Spinal cord (tissue), 9 donors: ENCODE measurements at regions not wholly inside any gene's neighbourhood (a gene's known extent, or its start where the extent isn't known, plus 50 kb on each side); places are given as distances from the start of the nearest gene placed in this dataset.

Source experiments
- DNase-seq, 6 donors: peaks; one replicate each; pipeline versions ENCODE4 v3.0.0 to v3.0.0-alpha.2; 2013 to 2015; ENCODE audit warnings: low spot score in 6 of 6, low read depth in 4 of 6
- H3K27ac ChIP-seq: one replicate; pipeline ENCODE4 v1.5.1; 2013; ENCODE audit warnings: low read depth, low read length, control low read depth
- H3K27me3 ChIP-seq: one replicate; pipeline ENCODE4 v1.6.1; 2013; ENCODE audit warnings: low read length; ENCODE audit not compliant: control insufficient read depth, insufficient read depth
- H3K36me3 ChIP-seq: one replicate; pipeline ENCODE4 v1.6.1; 2013; ENCODE audit warnings: low read length; ENCODE audit not compliant: control insufficient read depth, insufficient read depth
- H3K4me1 ChIP-seq: one replicate; pipeline ENCODE4 v1.6.1; 2013; ENCODE audit warnings: low read length; ENCODE audit not compliant: control insufficient read depth, insufficient read depth
- H3K4me3 ChIP-seq: one replicate; pipeline ENCODE4 v1.5.1; 2013; ENCODE audit warnings: low read depth, low read length, control low read depth
- H3K9me3 ChIP-seq: one replicate; pipeline ENCODE4 v1.6.1; 2013; ENCODE audit warnings: low read length; ENCODE audit not compliant: control insufficient read depth, insufficient read depth
- WGBS: methylation state at CpG from one replicate; pipeline ENCODE4 v1.1.5; 2013; ENCODE audit warnings: missing lambda C conversion rate; ENCODE audit not compliant: insufficient coverage; 5-methylcytosine and 5-hydroxymethylcytosine counted together
- donor health status: healthy.

DNA sequence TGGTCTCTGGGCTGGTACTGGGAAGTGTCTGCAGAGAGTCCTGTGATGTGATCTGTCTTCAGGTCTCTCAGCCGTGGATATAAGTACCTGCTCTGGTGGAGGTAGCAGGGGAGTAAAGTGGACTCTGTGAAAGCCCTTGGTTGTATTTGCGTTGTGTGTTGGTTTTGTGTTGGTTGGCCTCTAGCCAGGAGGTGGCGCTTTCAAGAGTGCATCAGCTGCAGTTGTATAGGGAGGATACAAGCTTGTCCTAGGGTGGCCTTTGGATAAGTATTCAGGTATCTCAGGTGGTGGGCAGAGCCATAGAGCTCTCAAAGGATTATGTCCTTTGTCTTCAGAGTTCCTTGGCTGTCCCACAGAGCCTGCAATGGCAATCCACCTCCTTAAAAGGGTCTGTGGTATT is 111.6 kb downstream of the MAGEB17 start:
- Histone ChIP-seq H3K27ac (no peak overlapping the region), H3K4me1 (no peaks in the 10 kb centered on the region), H3K9me3 (no peaks in the 10 kb centered on the region), H3K4me3 (no peak overlapping the region), H3K27me3 (peaks cover 8% of the 10 kb centered on the region), H3K36me3 (no peaks in the 10 kb centered on the region)
- 62% methylated on average over 3 of the region's 3 CpGs for WGBS
- no peak for DNase-seq

DNA sequence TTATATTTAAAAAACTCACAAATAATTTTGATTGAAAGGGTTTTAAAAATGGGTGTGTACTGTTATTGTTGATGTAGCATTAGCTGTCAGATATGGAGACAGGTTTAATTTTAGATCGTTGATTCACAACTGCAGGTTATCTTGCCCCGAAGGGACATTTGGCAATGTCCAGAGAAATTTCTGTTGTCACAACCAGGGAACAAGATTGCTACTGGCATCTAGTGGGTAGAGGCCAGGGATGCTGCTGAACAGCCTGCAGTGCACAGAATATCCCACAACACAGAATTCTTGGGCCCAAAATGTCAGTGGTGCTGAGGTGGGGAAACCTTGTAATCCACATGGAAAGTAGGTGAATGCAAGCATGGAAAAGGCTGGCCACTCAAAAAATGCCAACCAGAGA is 114.9 kb downstream of the MAGEB17 start:
- WGBS, result 100% methylated on average over 1 of the region's 2 CpGs
- Histone ChIP-seq H3K27ac (no peak overlapping the region), H3K4me1 (no peaks in the 10 kb centered on the region), H3K4me3 (no peak overlapping the region), H3K27me3 (peaks cover 8% of the 10 kb centered on the region), H3K36me3 (no peaks in the 10 kb centered on the region), H3K9me3 (no peaks in the 10 kb centered on the region)
- no peak for DNase-seq

DNA sequence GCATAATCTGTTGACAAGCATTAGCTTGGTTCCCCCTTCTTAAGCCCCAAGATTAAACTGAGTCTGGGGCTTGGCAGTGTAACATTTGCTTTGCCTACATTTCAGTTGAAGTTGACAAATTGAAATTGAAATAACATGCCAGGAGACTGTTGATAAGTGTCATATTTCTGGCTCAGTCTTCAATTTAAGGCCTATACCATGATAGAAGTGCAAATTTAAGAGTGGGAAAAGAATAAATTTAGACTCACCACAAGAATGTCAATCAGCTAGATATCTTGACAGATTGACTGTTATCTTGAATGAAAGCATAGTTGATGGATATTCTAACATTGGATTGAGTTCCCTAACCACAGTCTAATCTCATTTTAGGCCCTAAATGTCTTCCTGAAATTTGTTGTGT is 117.6 kb downstream of the MAGEB17 start:
- H3K27ac ChIP-seq, result no peak overlapping the region
- no peaks in the 10 kb centered on the region for H3K4me1 ChIP-seq
- peaks cover 8% of the 10 kb centered on the region for H3K27me3 ChIP-seq
- DNase-seq, result peak in 1 of 6 donors; percentile 1
- no peaks in the 10 kb centered on the region for H3K9me3 ChIP-seq
- no peak overlapping the region for H3K4me3 ChIP-seq
- no peaks in the 10 kb centered on the region for H3K36me3 ChIP-seq

DNA sequence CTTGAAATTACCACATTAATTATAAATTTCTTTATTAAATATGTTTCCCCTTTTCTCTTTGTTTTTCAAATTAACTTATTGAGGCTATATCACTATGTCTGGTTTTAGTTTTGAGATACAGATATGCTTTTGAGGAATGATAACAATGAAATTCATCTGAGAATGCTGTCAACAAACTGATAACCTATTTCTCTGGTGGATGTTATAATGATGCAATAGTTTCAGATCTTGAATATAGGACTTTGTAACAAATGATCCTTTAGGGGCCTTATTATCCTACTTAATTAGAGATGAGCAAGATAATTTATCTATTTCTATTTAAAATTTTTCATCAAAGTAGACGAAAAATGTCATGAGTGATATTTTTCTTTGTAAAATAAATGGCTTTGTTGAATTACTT is 123.7 kb downstream of the MAGEB17 start:
- H3K4me3 ChIP-seq, result no peak overlapping the region
- DNase-seq, result no peak
- no peaks in the 10 kb centered on the region for H3K9me3 ChIP-seq
- H3K27ac ChIP-seq, result no peak overlapping the region
- WGBS, result no CpG with 5 or more reads among the region's 1 CpG
- peaks cover 4% of the 10 kb centered on the region for H3K27me3 ChIP-seq
- no peaks in the 10 kb centered on the region for H3K36me3 ChIP-seq
- H3K4me1 ChIP-seq, result no peaks in the 10 kb centered on the region

DNA sequence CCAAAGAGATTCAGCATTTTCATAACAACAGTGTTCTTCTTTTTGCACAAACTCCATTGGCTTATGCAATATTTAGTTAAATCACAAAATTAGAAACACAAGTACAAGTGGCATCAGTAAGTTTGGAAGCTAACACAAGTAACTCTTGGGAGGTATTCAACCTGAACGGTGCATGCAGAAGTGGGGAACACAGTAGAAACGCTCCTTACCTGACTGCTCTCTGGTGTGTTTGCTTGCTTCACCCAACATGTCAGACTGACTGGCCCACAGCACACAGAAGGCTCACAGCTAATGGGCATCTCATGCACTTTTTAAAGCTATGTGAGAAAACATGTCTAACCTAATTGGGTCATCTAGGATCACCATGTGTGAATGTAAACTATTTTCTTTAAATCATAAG is 133.6 kb downstream of the MAGEB17 start:
- Histone ChIP-seq H3K27me3 (peaks cover 6% of the 10 kb centered on the region), H3K4me1 (no peaks in the 10 kb centered on the region), H3K4me3 (no peak overlapping the region), H3K36me3 (no peaks in the 10 kb centered on the region), H3K9me3 (no peaks in the 10 kb centered on the region), H3K27ac (no peak overlapping the region)
- 87% methylated on average over 2 of the region's 2 CpGs for WGBS
- DNase-seq, result no peak

DNA sequence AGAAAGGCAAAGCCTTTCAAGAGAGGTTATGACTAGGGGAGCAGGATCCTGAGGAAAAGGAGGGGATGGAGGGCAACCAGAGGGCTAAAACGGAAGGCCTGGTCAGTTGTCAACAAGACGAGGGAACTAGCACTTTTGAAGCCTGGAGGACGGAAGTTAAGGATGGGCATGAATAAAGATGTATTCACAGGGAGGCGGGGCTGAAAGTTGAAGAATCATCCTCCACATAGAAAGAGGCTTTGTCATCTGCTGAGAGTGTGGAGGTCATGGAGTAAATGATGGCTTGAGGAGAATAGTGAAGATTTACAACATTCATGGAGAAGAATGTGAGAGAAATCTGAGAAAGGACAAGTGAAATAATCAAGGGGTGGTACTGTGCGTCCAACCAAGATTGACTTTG is 137.5 kb downstream of the MAGEB17 start:
- peaks cover 9% of the 10 kb centered on the region for H3K27me3 ChIP-seq
- H3K27ac ChIP-seq, result no peak overlapping the region
- 46% methylated on average over 3 of the region's 5 CpGs for whole genome bisulfite sequencing
- H3K9me3 ChIP-seq, result no peaks in the 10 kb centered on the region
- no peaks in the 10 kb centered on the region for H3K4me1 ChIP-seq
- H3K36me3 ChIP-seq, result no peaks in the 10 kb centered on the region
- DNase-seq, result no peak
- no peak overlapping the region for H3K4me3 ChIP-seq

DNA sequence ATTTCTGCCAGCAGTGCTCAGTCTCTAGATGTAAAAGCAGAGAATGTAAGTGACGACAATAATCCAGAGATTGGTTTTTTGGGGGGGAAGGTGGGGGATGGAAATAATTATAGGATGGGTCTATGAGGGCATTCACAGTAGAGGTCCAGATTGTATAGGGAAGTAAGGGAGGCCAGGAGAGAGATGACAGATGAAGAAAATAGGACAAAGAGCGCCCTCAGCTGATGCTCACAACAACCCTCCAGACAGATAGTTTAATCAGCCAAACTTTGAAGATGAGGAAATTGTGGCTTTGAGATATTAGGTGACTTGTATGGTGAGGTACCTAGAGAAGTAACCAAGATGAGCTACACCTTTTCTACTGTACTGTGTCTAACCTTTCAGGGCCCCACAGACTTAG is 137.9 kb downstream of the MAGEB17 start:
- DNase-seq, result no peak
- H3K27me3 ChIP-seq, result peaks cover 9% of the 10 kb centered on the region
- H3K36me3 ChIP-seq, result no peaks in the 10 kb centered on the region
- no peak overlapping the region for H3K4me3 ChIP-seq
- H3K27ac ChIP-seq, result no peak overlapping the region
- no peaks in the 10 kb centered on the region for H3K9me3 ChIP-seq
- no peaks in the 10 kb centered on the region for H3K4me1 ChIP-seq
- WGBS, result 82% methylated on average over 1 of the region's 2 CpGs

DNA sequence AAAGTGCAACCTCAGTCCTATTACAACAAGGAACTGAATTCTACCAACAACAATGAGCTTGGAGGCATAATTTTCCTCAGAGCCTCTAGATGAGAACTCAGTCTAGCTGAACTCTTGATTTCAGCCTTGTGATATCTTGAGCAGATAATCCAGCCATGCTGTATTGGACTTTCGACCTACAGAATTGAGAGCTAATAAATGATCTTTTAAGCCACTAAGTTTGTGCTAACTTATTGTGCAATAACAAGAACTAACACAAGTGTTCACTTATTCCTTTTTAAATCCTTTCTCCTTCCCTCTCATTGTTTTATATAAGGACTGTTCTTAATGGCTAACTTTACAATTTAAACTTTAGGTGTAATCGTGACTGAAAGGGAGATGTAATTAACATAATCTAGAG is 140.7 kb downstream of the MAGEB17 start:
- H3K27ac ChIP-seq, result no peak overlapping the region
- no peaks in the 10 kb centered on the region for H3K36me3 ChIP-seq
- whole genome bisulfite sequencing, result no CpG with 5 or more reads among the region's 2 CpGs
- H3K4me3 ChIP-seq, result no peak overlapping the region
- no peaks in the 10 kb centered on the region for H3K9me3 ChIP-seq
- H3K4me1 ChIP-seq, result no peaks in the 10 kb centered on the region
- DNase-seq, result no peak
- H3K27me3 ChIP-seq, result peaks cover 13% of the 10 kb centered on the region

DNA sequence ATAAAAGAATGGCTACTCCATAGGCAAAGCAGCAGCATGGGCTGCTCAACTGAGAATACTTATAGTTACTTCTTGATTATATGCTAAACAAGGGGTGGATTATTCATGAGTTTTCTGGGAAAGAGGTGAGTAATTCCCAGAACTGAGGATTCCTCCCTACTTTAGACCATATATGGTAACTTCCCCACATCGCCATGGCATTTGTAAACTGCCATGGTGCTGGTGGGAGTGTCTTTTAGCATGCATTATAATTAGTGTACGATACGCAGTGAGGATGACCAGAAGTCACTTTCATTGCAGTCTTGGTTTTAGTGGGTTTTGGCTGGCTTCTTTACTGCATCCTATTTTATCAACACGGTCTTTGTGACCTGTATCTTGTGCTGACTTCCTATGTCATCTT is 141.5 kb downstream of the MAGEB17 start:
- H3K27me3 ChIP-seq, result peaks cover 13% of the 10 kb centered on the region
- H3K9me3 ChIP-seq, result no peaks in the 10 kb centered on the region
- H3K4me1 ChIP-seq, result no peaks in the 10 kb centered on the region
- H3K27ac ChIP-seq, result no peak overlapping the region
- H3K4me3 ChIP-seq, result no peak overlapping the region
- WGBS, result 89% methylated on average over 3 of the region's 4 CpGs
- no peak for DNase-seq
- no peaks in the 10 kb centered on the region for H3K36me3 ChIP-seq

DNA sequence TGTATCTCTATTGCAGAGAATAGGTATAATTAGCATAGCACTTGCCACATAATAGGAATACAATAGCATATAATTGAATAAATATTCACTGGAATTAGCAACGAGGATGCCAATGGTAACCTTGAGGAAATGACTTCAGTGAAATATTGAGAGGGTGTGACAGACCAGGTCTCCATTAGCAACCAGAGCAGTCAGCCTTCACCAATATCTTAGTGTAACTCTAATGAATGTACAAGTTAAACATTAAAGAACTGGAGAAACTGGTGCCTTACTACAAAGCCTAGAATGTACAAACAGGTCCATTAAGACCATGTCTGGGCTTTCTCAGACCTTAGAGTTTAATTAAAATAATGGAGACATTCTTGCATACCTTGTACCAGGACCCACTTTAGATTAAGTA is 143.0 kb downstream of the MAGEB17 start:
- Histone ChIP-seq H3K27ac (no peak overlapping the region), H3K36me3 (no peaks in the 10 kb centered on the region)
- no peak for DNase-seq

More for the DNA sequence above, 143.0 kb downstream of the MAGEB17 start:
- H3K9me3 ChIP-seq, result no peaks in the 10 kb centered on the region
- no CpG with 5 or more reads among the region's 1 CpG for WGBS
- peaks cover 12% of the 10 kb centered on the region for H3K27me3 ChIP-seq
- H3K4me3 ChIP-seq, result no peak overlapping the region
- no peaks in the 10 kb centered on the region for H3K4me1 ChIP-seq
